ENCODE measurements at regions not wholly inside any gene's neighbourhood (a gene's known extent, or its start where the extent isn't known, plus 50 kb on each side); places are given as distances from the start of the nearest gene placed in this dataset.

DNA sequence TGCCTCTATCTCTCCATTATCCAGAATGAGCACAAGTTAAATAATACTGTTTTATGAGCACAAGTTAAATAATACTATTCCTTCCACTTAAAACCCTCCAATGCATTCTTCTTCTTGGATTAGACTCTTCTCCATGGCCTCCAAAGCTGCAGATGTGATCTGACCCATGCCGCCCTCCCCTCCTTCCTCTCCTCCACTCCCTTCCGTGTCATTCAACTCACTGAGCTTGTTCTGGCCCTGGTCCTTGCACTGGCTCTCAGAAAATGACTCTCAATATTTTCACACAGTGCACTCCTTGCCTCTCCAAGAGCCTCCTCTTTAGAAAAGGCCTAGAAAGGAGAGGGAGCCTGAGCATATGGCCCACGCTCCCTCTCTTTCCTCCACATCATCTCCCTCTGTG, 125.0 kb upstream of the CD93 start:
- TF ChIP-seq TAF1 (conservative IDR thresholded peaks at IDR 0.05) (no peak), HNF4A (conservative IDR thresholded peaks at IDR 0.05) (no peak), JUND (IDR thresholded peaks at IDR 0.05) (no peak)
- TF ChIP-seq, protein P1, sequence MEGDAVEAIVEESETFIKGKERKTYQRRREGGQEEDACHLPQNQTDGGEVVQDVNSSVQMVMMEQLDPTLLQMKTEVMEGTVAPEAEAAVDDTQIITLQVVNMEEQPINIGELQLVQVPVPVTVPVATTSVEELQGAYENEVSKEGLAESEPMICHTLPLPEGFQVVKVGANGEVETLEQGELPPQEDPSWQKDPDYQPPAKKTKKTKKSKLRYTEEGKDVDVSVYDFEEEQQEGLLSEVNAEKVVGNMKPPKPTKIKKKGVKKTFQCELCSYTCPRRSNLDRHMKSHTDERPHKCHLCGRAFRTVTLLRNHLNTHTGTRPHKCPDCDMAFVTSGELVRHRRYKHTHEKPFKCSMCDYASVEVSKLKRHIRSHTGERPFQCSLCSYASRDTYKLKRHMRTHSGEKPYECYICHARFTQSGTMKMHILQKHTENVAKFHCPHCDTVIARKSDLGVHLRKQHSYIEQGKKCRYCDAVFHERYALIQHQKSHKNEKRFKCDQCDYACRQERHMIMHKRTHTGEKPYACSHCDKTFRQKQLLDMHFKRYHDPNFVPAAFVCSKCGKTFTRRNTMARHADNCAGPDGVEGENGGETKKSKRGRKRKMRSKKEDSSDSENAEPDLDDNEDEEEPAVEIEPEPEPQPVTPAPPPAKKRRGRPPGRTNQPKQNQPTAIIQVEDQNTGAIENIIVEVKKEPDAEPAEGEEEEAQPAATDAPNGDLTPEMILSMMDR (IDR thresholded peaks at IDR 0.05; ENCODE audit: low read depth, low read length, missing input control) = no peak
